Muscle layer of duodenum (tissue), 2 donors: ENCODE measurements at regions not wholly inside any gene's neighbourhood (a gene's known extent, or its start where the extent isn't known, plus 50 kb on each side); places are given as distances from the start of the nearest gene placed in this dataset.
"Not testable (repeated sequence)": the region's sequence is repeated elsewhere in the genome, so short reads cannot be mapped to it uniquely, and the experiment has no call there.

Source experiments
- H3K27ac ChIP-seq: one replicate; pipeline ENCODE4 v1.7.0; 2013; ENCODE audit warnings: mild to moderate bottlenecking, low read length
- H3K27me3 ChIP-seq: one replicate; pipeline ENCODE4 v1.7.0; 2013; ENCODE audit warnings: low read depth, mild to moderate bottlenecking, control low read depth, low read length
- H3K36me3 ChIP-seq, 2 donors: one replicate each; pipeline ENCODE4 v1.7.0; 2013; ENCODE audit warnings: low read length in 2 of 2, control low read depth in 1 of 2, mild to moderate bottlenecking in 1 of 2; ENCODE audit not compliant: insufficient read depth in 2 of 2, control insufficient read depth in 1 of 2
- H3K4me1 ChIP-seq, 2 donors: one replicate each; pipeline ENCODE4 v1.7.0; 2013; ENCODE audit warnings: low read length in 2 of 2, mild to moderate bottlenecking in 2 of 2, control low read depth in 1 of 2, moderate library complexity in 1 of 2; ENCODE audit not compliant: insufficient read depth in 2 of 2, control insufficient read depth in 1 of 2
- H3K4me3 ChIP-seq, 2 donors: one replicate each; pipeline ENCODE4 v1.7.0; 2013; ENCODE audit warnings: low read length in 2 of 2, low read depth in 1 of 2, mild to moderate bottlenecking in 1 of 2
- H3K9me3 ChIP-seq, 2 donors: one replicate each; pipeline ENCODE4 v1.7.0; 2013; ENCODE audit warnings: low read length in 2 of 2, control low read depth in 1 of 2, mild to moderate bottlenecking in 1 of 2; ENCODE audit not compliant: control insufficient read depth in 1 of 2
- donor health status: healthy.

DNA sequence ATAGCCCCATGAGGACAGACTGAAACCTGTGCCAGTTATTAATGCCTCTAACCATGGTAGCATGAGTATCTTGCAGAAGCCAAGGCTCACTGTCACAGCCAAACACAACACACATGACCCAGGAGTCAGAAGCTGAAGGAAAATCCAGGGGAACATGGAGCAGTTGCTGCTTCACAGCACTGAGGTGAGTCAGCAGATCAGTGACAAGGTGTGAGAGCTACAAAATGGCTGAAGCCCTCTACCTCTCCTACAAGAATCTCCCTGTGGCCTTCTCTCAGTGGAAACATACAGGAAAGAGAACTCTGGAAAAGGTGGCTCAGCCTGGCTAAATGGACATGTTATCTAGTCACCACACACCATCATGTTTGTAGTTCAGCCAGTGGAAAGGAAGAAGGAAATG is 93.5 kb downstream of the NAB1 start:
- H3K4me3 ChIP-seq: no peak overlapping the region
- H3K4me1 ChIP-seq: no peaks in the 10 kb centered on the region
- H3K27me3 ChIP-seq: no peaks in the 10 kb centered on the region
- H3K36me3 ChIP-seq: no peaks in the 10 kb centered on the region
- H3K9me3 ChIP-seq: peaks cover 3% of the 10 kb centered on the region in 2 donors
- H3K27ac ChIP-seq: no peak overlapping the region

- Histone ChIP-seq H3K27me3 (no peaks in the 10 kb centered on the region), H3K4me1 (no peaks in the 10 kb centered on the region), H3K27ac (no peak overlapping the region), H3K36me3 (no peaks in the 10 kb centered on the region), H3K9me3 (peaks cover 3% of the 10 kb centered on the region in 2 donors), H3K4me3 (no peak overlapping the region)
Measured at GRCh38 chr2:190744041-190744440, 95.2 kb downstream of the NAB1 start.

- H3K36me3 ChIP-seq: no peaks in the 10 kb centered on the region
- H3K9me3 ChIP-seq: peaks cover 3% of the 10 kb centered on the region in 2 donors
- no peak overlapping the region for H3K4me3 ChIP-seq
- H3K27ac ChIP-seq: no peak overlapping the region
- H3K4me1 ChIP-seq: no peaks in the 10 kb centered on the region
- H3K27me3 ChIP-seq: no peaks in the 10 kb centered on the region
Measured at GRCh38 chr2:190746971-190747761, 98.3 kb downstream of the NAB1 start.

DNA sequence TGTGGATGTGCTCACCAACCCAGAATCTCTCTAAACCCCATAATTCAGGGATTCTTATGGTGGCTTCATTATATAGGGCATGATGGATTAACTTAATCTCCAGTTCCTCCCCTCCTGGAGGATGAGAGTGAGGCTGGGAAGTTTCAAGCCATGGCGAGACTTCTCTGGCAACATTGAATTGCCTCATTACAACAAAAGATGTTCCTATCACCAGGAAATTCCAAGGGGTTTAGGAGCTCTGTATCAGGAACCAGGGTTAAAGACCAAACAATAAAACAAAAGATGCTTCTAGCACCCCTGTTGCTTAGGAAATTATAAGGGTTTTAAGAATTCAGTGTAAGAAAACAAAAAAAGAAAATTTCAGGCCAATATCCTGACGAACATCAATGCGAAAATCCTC is 100.1 kb downstream of the NAB1 start:
- Histone ChIP-seq H3K27me3 (no peaks in the 10 kb centered on the region), H3K4me1 (no peaks in the 10 kb centered on the region), H3K4me3 (no peak overlapping the region), H3K9me3 (no peaks in the 10 kb centered on the region), H3K36me3 (no peaks in the 10 kb centered on the region), H3K27ac (no peak overlapping the region)

DNA sequence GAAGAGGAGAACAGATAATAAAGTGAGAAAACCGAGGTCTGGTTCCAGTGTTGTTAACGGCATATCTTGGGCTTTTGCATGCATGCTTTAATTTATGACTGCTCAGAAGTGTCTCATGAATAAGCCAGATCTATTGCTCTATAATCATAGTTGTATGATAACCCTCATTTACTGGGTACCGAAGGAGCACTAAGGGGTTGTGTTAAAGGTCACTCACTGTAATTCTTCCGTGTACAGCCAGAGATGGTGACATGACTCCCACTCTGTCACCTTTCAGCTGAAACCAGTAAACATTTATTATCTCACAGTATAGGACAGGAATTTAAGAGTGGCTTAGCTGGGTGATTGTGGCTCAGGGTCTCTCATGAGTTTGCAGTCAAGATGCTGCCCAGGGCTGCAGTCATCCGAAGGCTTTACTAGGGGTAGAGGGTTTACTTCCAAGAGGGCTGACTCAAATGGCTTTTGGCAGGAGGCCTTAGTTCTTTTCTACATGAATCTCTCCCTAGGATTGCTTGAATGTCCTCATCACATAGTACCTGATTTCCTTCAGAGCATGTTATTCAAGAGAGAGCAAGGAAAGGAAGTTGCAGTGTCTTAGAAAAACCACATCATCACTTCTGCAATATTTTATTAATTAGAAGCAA is 107.0 kb downstream of the NAB1 start:
- no peaks in the 10 kb centered on the region for H3K9me3 ChIP-seq
- no peak overlapping the region for H3K4me3 ChIP-seq
- H3K36me3 ChIP-seq: no peaks in the 10 kb centered on the region
- H3K27me3 ChIP-seq: no peaks in the 10 kb centered on the region
- no peak overlapping the region for H3K27ac ChIP-seq
- H3K4me1 ChIP-seq: no peaks in the 10 kb centered on the region

DNA sequence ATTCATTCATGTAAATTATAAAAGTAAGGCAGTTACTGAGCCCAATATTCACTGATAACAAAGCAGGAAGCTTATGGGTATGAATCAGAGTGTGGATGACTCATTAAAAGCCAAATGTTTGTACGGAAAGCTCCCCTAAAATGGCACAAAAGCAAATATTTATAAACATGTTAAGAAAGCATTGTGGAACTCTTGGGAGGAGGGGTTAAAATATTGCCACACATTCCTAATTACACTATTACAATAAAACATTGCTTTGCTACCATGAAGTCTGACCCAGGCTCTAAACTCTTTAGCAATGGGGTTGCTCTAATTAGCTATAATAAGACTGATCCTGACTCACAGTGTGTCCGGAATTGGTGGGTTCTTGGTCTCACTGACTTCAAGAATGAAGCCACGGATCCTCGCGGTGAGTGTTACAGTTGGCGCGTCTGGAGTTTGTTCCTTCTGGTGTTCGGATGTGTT is 110.9 kb downstream of the NAB1 start:
- Histone ChIP-seq H3K36me3 (no peaks in the 10 kb centered on the region), H3K9me3 (no peaks in the 10 kb centered on the region), H3K27ac (no peak overlapping the region), H3K27me3 (no peaks in the 10 kb centered on the region), H3K4me3 (no peak overlapping the region), H3K4me1 (no peaks in the 10 kb centered on the region)

DNA sequence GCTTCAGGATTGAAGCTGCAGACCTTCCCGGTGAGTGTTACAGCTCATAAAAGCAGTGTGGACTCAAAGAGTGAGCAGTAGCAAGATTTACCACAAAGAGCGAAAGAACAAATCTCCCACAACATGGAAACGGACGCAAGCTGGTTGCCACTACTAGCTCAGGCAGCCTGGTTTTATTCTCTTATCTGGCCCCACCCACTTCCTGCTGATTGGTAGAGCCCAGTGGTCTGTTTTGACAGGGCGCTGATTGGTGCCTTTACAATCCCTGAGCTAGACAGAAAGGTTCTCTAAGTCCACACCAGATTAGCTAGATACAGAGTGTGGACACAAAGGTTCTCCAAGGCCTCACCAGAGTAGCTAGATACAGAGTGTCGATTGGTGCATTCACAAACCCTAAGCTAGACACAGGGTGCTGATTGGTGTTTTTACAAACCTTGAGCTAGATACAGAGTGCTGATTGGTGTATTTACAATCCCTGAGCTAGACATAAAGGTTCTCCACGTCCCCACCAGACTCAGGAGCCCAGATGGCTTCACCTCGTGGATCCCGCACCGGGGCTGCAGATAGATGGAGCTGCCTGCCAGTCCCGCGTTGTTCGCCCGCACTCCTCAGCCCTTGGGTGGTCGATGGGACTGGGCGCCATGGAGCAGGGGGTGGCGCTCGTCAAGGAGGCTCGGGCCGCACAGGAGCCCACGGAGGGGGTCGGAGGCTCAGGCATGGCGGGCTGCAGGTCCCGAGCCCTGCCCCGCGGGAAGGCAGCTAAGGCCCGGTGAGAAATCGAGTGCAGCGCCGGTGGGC is 111.7 kb downstream of the NAB1 start:
- H3K4me1 ChIP-seq, H3K27me3 ChIP-seq, H3K9me3 ChIP-seq, H3K36me3 ChIP-seq, H3K27ac ChIP-seq: not testable (repeated sequence)
- H3K4me3 ChIP-seq: peak overlapping the region in 1 of 2 donors; percentile 28

GRCh38 chr2:190761216-190761615 is 112.3 kb downstream of the NAB1 start:
- not testable (repeated sequence) for H3K27ac ChIP-seq, H3K27me3 ChIP-seq, H3K36me3 ChIP-seq, H3K4me1 ChIP-seq, H3K9me3 ChIP-seq
- H3K4me3 ChIP-seq: peak overlapping the region in 1 of 2 donors; percentile 28

DNA sequence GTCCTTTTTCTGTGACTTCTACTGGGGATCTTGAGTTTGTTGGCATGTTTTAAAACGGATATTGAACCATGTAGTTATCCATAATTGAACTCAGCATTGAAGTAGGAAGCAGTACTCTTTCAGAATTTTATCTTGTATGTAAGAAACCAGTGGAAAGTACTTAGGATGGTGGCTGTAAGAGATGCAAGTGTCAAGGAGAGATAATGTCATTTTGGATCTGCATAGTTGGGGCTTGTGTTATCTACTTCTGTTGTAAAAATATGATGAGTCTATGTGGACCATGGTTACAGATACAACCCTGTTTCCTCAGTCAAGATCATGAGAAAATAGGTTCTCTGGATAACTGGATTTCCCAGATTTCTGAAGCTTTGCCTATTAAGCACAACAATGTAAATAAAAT is 113.7 kb downstream of the NAB1 start:
- Histone ChIP-seq H3K4me1 (peaks cover 0 to 5% of the 10 kb centered on the region in 2 donors), H3K27me3 (no peaks in the 10 kb centered on the region), H3K9me3 (no peaks in the 10 kb centered on the region), H3K36me3 (no peaks in the 10 kb centered on the region), H3K4me3 (no peak overlapping the region), H3K27ac (no peak overlapping the region)

GRCh38 chr2:190763100-190763499 is 114.2 kb downstream of the NAB1 start:
- H3K4me1 ChIP-seq: peaks cover 0 to 5% of the 10 kb centered on the region in 2 donors
- no peak overlapping the region for H3K4me3 ChIP-seq
- H3K9me3 ChIP-seq: no peaks in the 10 kb centered on the region
- H3K27ac ChIP-seq: no peak overlapping the region
- no peaks in the 10 kb centered on the region for H3K36me3 ChIP-seq
- no peaks in the 10 kb centered on the region for H3K27me3 ChIP-seq

- H3K27me3 ChIP-seq: no peaks in the 10 kb centered on the region
Measured at GRCh38 chr2:190763901-190764514, 115.1 kb downstream of the NAB1 start.

More at GRCh38 chr2:190763901-190764514, 115.1 kb downstream of the NAB1 start:
- Histone ChIP-seq H3K36me3 (no peaks in the 10 kb centered on the region), H3K9me3 (no peaks in the 10 kb centered on the region), H3K4me3 (no peak overlapping the region), H3K27ac (no peak overlapping the region), H3K4me1 (peaks cover 0 to 5% of the 10 kb centered on the region in 2 donors)
